HepG2 (cell line): ENCODE measurements at regions not wholly inside any gene's neighbourhood (a gene's known extent, or its start where the extent isn't known, plus 50 kb on each side); places are given as distances from the start of the nearest gene placed in this dataset.

Experiments used
- ATAC-seq: fragments of 200-7000 bp; cut with Tn5 transposase; 3 replicates; pipeline ENCODE4 v1.9.1; 2020; ENCODE audit warnings: mild to moderate bottlenecking, moderate library complexity
- BruUV-seq: library from RNA; stranded (reverse); fragments of 400-500 nt; replicated peaks from 2 replicates; lab custom pipeline; 2021; lab: Mats Ljungman, UMichigan
- CTCF ChIA-PET: fragments of 300-600 bp; formaldehyde crosslinking; extraction: SDS; loops from one replicate; lab custom pipeline; 2021; ENCODE audit warnings: low total read pairs, inconsistent platforms, low intra/inter-chr PET ratio; lab: Yijun Ruan, JAX
- POLR2A ChIA-PET: fragments of 350-600 bp; sonication (Branson Sonifier 250); formaldehyde crosslinking; loops from one replicate; lab custom pipeline; 2020; ENCODE audit warnings: antibody characterized with exemption, inconsistent platforms; lab: Yijun Ruan, JAX
- DNase-seq: peaks from one replicate; pipeline ENCODE4 v3.0.0-alpha.2; 2015; ENCODE audit warnings: low spot score
- FAIRE-seq: peaks from 3 replicates; lab custom pipeline; 2011; peaks lifted over from hg19 to GRCh38; lab: Jason Lieb, UNC
- H2AFZ ChIP-seq: one replicate; pipeline ENCODE4 v1.6.1; 2011; ENCODE audit warnings: low read length, inconsistent platforms
- H3K27ac ChIP-seq: fragments of 300-600 bp; 3 replicates; pipeline ENCODE4 v1.8.0; 2011; ENCODE audit warnings: mixed run types, mild to moderate bottlenecking, mixed read lengths, low read length, inconsistent platforms; ENCODE audit not compliant: insufficient read depth; ENCODE audit errors: extremely low read length
- H3K27me3 ChIP-seq, 2 experiments: fragments of 200-600 bp in 1 of 2; 2 replicates in 1 of 2; 3 replicates in 1 of 2; pipeline versions ENCODE4 v1.6.0 to v1.8.0; 2011; ENCODE audit warnings: low read length in 2 of 2, mild to moderate bottlenecking in 2 of 2, moderate library complexity in 2 of 2, inconsistent platforms in 1 of 2; ENCODE audit not compliant: insufficient read depth in 2 of 2, control insufficient read depth in 1 of 2
- H3K36me3 ChIP-seq, 2 experiments: fragments of 200-600 bp in 1 of 2; replicated peaks in 1 of 2; 2 replicates in 1 of 2; 3 replicates in 1 of 2; pipeline versions ENCODE4 v1.5.1 to v1.8.0; 2011; ENCODE audit warnings: low read length in 2 of 2, inconsistent platforms in 1 of 2; ENCODE audit not compliant: insufficient read depth in 2 of 2, control insufficient read depth in 1 of 2
- H3K4me1 ChIP-seq: 2 replicates; pipeline ENCODE4 v1.5.1; 2012; ENCODE audit warnings: low read length, inconsistent platforms; ENCODE audit not compliant: insufficient read depth
- H3K4me2 ChIP-seq: 2 replicates; pipeline ENCODE4 v1.6.0; 2011; ENCODE audit warnings: low read depth, low read length, inconsistent platforms
- H3K4me3 ChIP-seq, 3 experiments: fragments of 200-600 bp in 1 of 3; sonication (generic), shearing (Covaris generic) in 1 of 3; replicated peaks in 1 of 3; 2 replicates each; pipeline ENCODE4 v1.5.1; 2011 to 2016; ENCODE audit warnings: low read length in 3 of 3, inconsistent platforms in 2 of 3, low read depth in 2 of 3, mild to moderate bottlenecking in 2 of 3, control low read depth in 1 of 3, mixed read lengths in 1 of 3; ENCODE audit not compliant: insufficient read depth in 1 of 3
- H3K79me2 ChIP-seq: one replicate; pipeline ENCODE4 v1.6.1; 2011; ENCODE audit warnings: low read length, inconsistent platforms; ENCODE audit not compliant: insufficient read depth
- H3K9ac ChIP-seq: 2 replicates; pipeline ENCODE4 v1.6.0; 2011; ENCODE audit warnings: mild to moderate bottlenecking, low read depth, low read length, inconsistent platforms; ENCODE audit not compliant: insufficient read depth
- H3K9me3 ChIP-seq: 2 replicates; pipeline ENCODE4 v1.5.1; 2012; ENCODE audit warnings: mild to moderate bottlenecking, low read length
- H4K20me1 ChIP-seq: 2 replicates; pipeline ENCODE4 v1.6.0; 2011; ENCODE audit warnings: inconsistent platforms, mild to moderate bottlenecking, low read length, moderate library complexity; ENCODE audit not compliant: insufficient read depth
- ARNT ChIP-seq: fragments of 450-650 bp; IDR thresholded peaks from 2 replicates; pipeline ENCODE4 v1.6.1; 2017
- ATF7 ChIP-seq, 2 experiments: fragments of 450-650 bp in 1 of 2; sonication (generic) in 1 of 2; formaldehyde crosslinking in 1 of 2; IDR thresholded peaks; 2 replicates each; pipeline versions ENCODE4 v1.4.0 to v1.6.1; 2016 to 2020; ENCODE audit warnings: antibody characterized with exemption in 1 of 2, mild to moderate bottlenecking in 1 of 2, missing genetic modification reagents in 1 of 2
- CENPBD1 ChIP-seq: sonication (generic); formaldehyde crosslinking; IDR thresholded peaks from 2 replicates; pipeline ENCODE4 v1.8.0; 2022; ENCODE audit warnings: missing genetic modification reagents, low read depth, mild to moderate bottlenecking, borderline replicate concordance
- CHD2 ChIP-seq: IDR thresholded peaks from 2 replicates; pipeline ENCODE4 v1.6.1; 2011; ENCODE audit warnings: low read depth, low read length, improper control_type of control experiment
- E2F2 ChIP-seq: sonication (generic); formaldehyde crosslinking; IDR thresholded peaks from 2 replicates; pipeline ENCODE4 v1.4.0; 2020; ENCODE audit warnings: missing genetic modification reagents, borderline replicate concordance
- ELF1 ChIP-seq: sonication (generic); formaldehyde crosslinking; IDR thresholded peaks from 2 replicates; pipeline ENCODE4 v1.4.0; 2020; ENCODE audit warnings: missing genetic modification reagents
- FOXA3 ChIP-seq: IDR thresholded peaks from 2 replicates; pipeline ENCODE4 v1.6.1; 2016; ENCODE audit warnings: missing genetic modification reagents, missing compliant biosample characterization
- HOXA7 ChIP-seq: sonication (generic); formaldehyde crosslinking; IDR thresholded peaks from 2 replicates; pipeline ENCODE4 v1.8.1; 2022; ENCODE audit warnings: mild to moderate bottlenecking, missing genetic modification reagents, moderate library complexity
- KDM5A ChIP-seq: fragments of 200-600 bp; sonication (generic); IDR thresholded peaks from 2 replicates; pipeline ENCODE4 v1.7.0; 2018; ENCODE audit warnings: antibody characterized with exemption, mild to moderate bottlenecking, low read length, borderline replicate concordance
- MEIS2 ChIP-seq: sonication (generic); formaldehyde crosslinking; IDR thresholded peaks from 2 replicates; pipeline ENCODE4 v1.9.0; 2021; ENCODE audit warnings: mild to moderate bottlenecking, missing genetic modification reagents
- MXI1 ChIP-seq: IDR thresholded peaks from 3 replicates; pipeline ENCODE4 v1.6.1; 2012; ENCODE audit warnings: low read depth, low read length, inconsistent platforms, borderline replicate concordance
- RCOR2 ChIP-seq: IDR thresholded peaks from 2 replicates; pipeline ENCODE4 v1.6.1; 2016; ENCODE audit warnings: missing biosample characterization, missing genetic modification reagents
- RXRA ChIP-seq: sonication (generic); formaldehyde crosslinking; IDR thresholded peaks from 2 replicates; pipeline ENCODE4 v1.5.1; 2020; ENCODE audit warnings: missing genetic modification reagents
- SRF ChIP-seq: IDR thresholded peaks from 2 replicates; pipeline ENCODE4 v1.6.1; 2011; ENCODE audit warnings: mild to moderate bottlenecking, low read depth, low read length, moderate library complexity
- ZBTB46 ChIP-seq: sonication (generic); formaldehyde crosslinking; IDR thresholded peaks from 2 replicates; pipeline ENCODE4 v1.4.0; 2020; ENCODE audit warnings: mild to moderate bottlenecking, missing genetic modification reagents, borderline replicate concordance
- ZNF234 ChIP-seq: sonication (generic); formaldehyde crosslinking; conservative IDR thresholded peaks from 2 replicates; pipeline ENCODE4 v1.5.1; 2020; ENCODE audit warnings: mild to moderate bottlenecking, missing genetic modification reagents
- ZNF570 ChIP-seq: sonication (generic); formaldehyde crosslinking; IDR thresholded peaks from 2 replicates; pipeline ENCODE4 v1.4.0; 2020; ENCODE audit warnings: mild to moderate bottlenecking, missing genetic modification reagents, borderline replicate concordance
- ZNF598 ChIP-seq: sonication (generic); formaldehyde crosslinking; IDR thresholded peaks from 2 replicates; pipeline ENCODE4 v1.5.1; 2020; ENCODE audit warnings: mild to moderate bottlenecking, missing genetic modification reagents, borderline replicate concordance
- ZNF879 ChIP-seq: sonication (generic); formaldehyde crosslinking; IDR thresholded peaks from 2 replicates; pipeline ENCODE4 v1.8.1; 2023; ENCODE audit warnings: missing genetic modification reagents
- WGBS: methylation state at CpG from one replicate; pipeline ENCODE4 v1.1.6; 2017; ENCODE audit warnings: low lambda C conversion rate; 5-methylcytosine and 5-hydroxymethylcytosine counted together
- in situ Hi-C: cut with HindIII; loops from 2 replicates; pipeline ENCODE4 v1.10.0; 2017; ENCODE audit warnings: low pct_unique_long_range_greater_than_20kb; ENCODE audit not compliant: extremely low pct_ligation_motif_present
- intact Hi-C: fragments of 100-400 bp; cut with micrococcal nuclease; formaldehyde crosslinking; loops from one replicate; pipeline ENCODE4 v1.10.0; 2022; ENCODE audit not compliant: unreplicated experiment
- TF ChIP-seq, protein P1 (sequence below): sonication (generic); formaldehyde crosslinking; IDR thresholded peaks from 2 replicates; pipeline ENCODE4 v1.5.1; 2020; ENCODE audit warnings: missing genetic modification reagents, mild to moderate bottlenecking, borderline replicate concordance

- TF ChIP-seq CENPBD1 (CRISPR knock-in tag) = no peak
- no peak for TF ChIP-seq CHD2
- no peak for TF ChIP-seq ZBTB46 (CRISPR knock-in tag)
- no peak for TF ChIP-seq ZNF570 (CRISPR knock-in tag)
- TF ChIP-seq MEIS2 (CRISPR knock-in tag) = no peak
These were observed 187.2 kb downstream of the KCNRG start (continued) for GRCh38 chr13:50202485-50202884.

- H2AFZ ChIP-seq = no peak overlapping the region
- no peak overlapping the region for H3K4me2 ChIP-seq
- intact Hi-C loops = no loop called here
- CTCF ChIA-PET = no interaction called here
- H3K79me2 ChIP-seq = peaks cover 61% of the 10 kb centered on the region
- H3K4me3 ChIP-seq = no peak overlapping the region
- no peak for DNase-seq
- H4K20me1 ChIP-seq = peaks cover 5% of the 10 kb centered on the region; the same call in 1 of the 2 replicates
- H3K27me3 ChIP-seq = no peaks in the 10 kb centered on the region
- POLR2A ChIA-PET = no interaction called here
- H3K4me1 ChIP-seq = peaks cover 14% of the 10 kb centered on the region
- FAIRE-seq = no peak
- H3K9me3 ChIP-seq = no peaks in the 10 kb centered on the region
- BruUV-seq = no TSS peak
- in situ Hi-C loops = no loop called here
- H3K36me3 ChIP-seq = peaks cover 2 to 22% of the 10 kb centered on the region in 2 experiments; a peak in 4 of 5 replicates
- ATAC-seq = no peak
- 100% methylated on average over 1 of the region's 1 CpG for WGBS
- no peak overlapping the region for H3K27ac ChIP-seq
- no peak overlapping the region for H3K9ac ChIP-seq
- TF ChIP-seq ATF7 (IDR thresholded peaks at IDR 0.05) (peak; percentile 71), ATF7 (CRISPR knock-in tag; IDR thresholded peaks at IDR 0.05) (no peak), ZNF598 (CRISPR knock-in tag) (no peak), ARNT (no peak), RCOR2 (CRISPR knock-in tag) (no peak), E2F2 (no peak), SRF (peak; percentile 58; the same call in 1 of the 2 replicates), HOXA7 (CRISPR knock-in tag) (no peak), RXRA (CRISPR knock-in tag) (no peak), MXI1 (no peak), KDM5A (no peak), ZNF234 (no peak), FOXA3 (CRISPR knock-in tag) (no peak), ELF1 (CRISPR knock-in tag) (no peak), ZNF879 (no peak)
- TF ChIP-seq, protein P1, sequence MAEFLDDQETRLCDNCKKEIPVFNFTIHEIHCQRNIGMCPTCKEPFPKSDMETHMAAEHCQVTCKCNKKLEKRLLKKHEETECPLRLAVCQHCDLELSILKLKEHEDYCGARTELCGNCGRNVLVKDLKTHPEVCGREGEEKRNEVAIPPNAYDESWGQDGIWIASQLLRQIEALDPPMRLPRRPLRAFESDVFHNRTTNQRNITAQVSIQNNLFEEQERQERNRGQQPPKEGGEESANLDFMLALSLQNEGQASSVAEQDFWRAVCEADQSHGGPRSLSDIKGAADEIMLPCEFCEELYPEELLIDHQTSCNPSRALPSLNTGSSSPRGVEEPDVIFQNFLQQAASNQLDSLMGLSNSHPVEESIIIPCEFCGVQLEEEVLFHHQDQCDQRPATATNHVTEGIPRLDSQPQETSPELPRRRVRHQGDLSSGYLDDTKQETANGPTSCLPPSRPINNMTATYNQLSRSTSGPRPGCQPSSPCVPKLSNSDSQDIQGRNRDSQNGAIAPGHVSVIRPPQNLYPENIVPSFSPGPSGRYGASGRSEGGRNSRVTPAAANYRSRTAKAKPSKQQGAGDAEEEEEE (CRISPR knock-in tag) = no peak
These were observed 188.2 kb downstream of the KCNRG start for GRCh38 chr13:50203256-50203941.
